IMR-90 (cell line): ENCODE measurements at regions not wholly inside any gene's neighbourhood (a gene's known extent, or its start where the extent isn't known, plus 50 kb on each side); places are given as distances from the start of the nearest gene placed in this dataset.
A peak's percentile ranks its signal among the peaks of the same experiment; 100 is the strongest.

Experiments used
- ATAC-seq: fragments of 200-7000 bp; cut with Tn5 transposase; 2 replicates; pipeline ENCODE4 v1.9.1; 2020; ENCODE audit warnings: low read depth, mild to moderate bottlenecking, moderate library complexity
- BruUV-seq: library from RNA; stranded (reverse); fragments of 400-500 nt; replicated peaks from 2 replicates; lab custom pipeline; 2021; lab: Mats Ljungman, UMichigan
- CTCF ChIA-PET: fragments of 300-600 bp; formaldehyde crosslinking; extraction: SDS; loops from one replicate; lab custom pipeline; 2021; ENCODE audit warnings: antibody characterized with exemption; lab: Yijun Ruan, JAX
- POLR2A ChIA-PET: fragments of 300-600 bp; sonication (Branson Sonifier 250); formaldehyde crosslinking; loops from one replicate; lab custom pipeline; 2022; ENCODE audit warnings: antibody characterized with exemption; ENCODE audit not compliant: unreplicated experiment; lab: Charles Lee
- DNase-seq: peaks from one replicate; pipeline ENCODE4 v3.0.0; 2013
- H2AFZ ChIP-seq: replicated peaks from 2 replicates; pipeline ENCODE3; 2013; ENCODE audit warnings: low read length, mild to moderate bottlenecking; ENCODE audit not compliant: poor library complexity
- H2AK5ac ChIP-seq: 2 replicates; pipeline ENCODE4 v1.6.1; 2013; ENCODE audit warnings: low read depth, low read length, inconsistent platforms
- H2AK9ac ChIP-seq: replicated peaks from 2 replicates; pipeline ENCODE3; 2013; ENCODE audit warnings: mild to moderate bottlenecking, low read depth, low read length, moderate library complexity; ENCODE audit not compliant: poor library complexity
- H2BK120ac ChIP-seq: 2 replicates; pipeline ENCODE4 v1.6.1; 2013; ENCODE audit warnings: low read depth, low read length, inconsistent platforms
- H2BK15ac ChIP-seq: 3 replicates; pipeline ENCODE4 v1.6.1; 2013; ENCODE audit warnings: low read depth, low read length, inconsistent platforms
- H2BK20ac ChIP-seq: 2 replicates; pipeline ENCODE4 v1.6.1; 2013; ENCODE audit warnings: low read depth, mild to moderate bottlenecking, inconsistent platforms, low read length, moderate library complexity
- H2BK5ac ChIP-seq: 2 replicates; pipeline ENCODE4 v1.6.1; 2013; ENCODE audit warnings: mild to moderate bottlenecking, low read depth, low read length, inconsistent platforms; ENCODE audit not compliant: poor library complexity, severe bottlenecking
- H3K14ac ChIP-seq: replicated peaks from 2 replicates; pipeline ENCODE4 v1.6.1; 2013; ENCODE audit warnings: low read depth, low read length, inconsistent platforms
- H3K18ac ChIP-seq: 2 replicates; pipeline ENCODE4 v1.6.1; 2013; ENCODE audit warnings: low read depth, low read length, control low read depth
- H3K23ac ChIP-seq: 2 replicates; pipeline ENCODE4 v1.6.1; 2013; ENCODE audit warnings: low read depth, low read length, inconsistent platforms
- H3K27ac ChIP-seq: 2 replicates; pipeline ENCODE4 v1.5.1; 2013; ENCODE audit warnings: mild to moderate bottlenecking, control low read depth, low read length; ENCODE audit not compliant: insufficient read depth
- H3K27me3 ChIP-seq: 2 replicates; pipeline ENCODE4 v1.6.1; 2013; ENCODE audit warnings: low read length; ENCODE audit not compliant: control insufficient read depth, insufficient read depth
- H3K36me3 ChIP-seq: 2 replicates; pipeline ENCODE4 v1.6.1; 2013; ENCODE audit warnings: low read length, mixed read lengths; ENCODE audit not compliant: control insufficient read depth, insufficient read depth
- H3K4ac ChIP-seq: 2 replicates; pipeline ENCODE4 v1.6.1; 2013; ENCODE audit warnings: low read depth, low read length, inconsistent platforms
- H3K4me1 ChIP-seq: 2 replicates; pipeline ENCODE4 v1.6.1; 2013; ENCODE audit warnings: low read length, mixed read lengths; ENCODE audit not compliant: control insufficient read depth, insufficient read depth
- H3K4me2 ChIP-seq: 2 replicates; pipeline ENCODE4 v1.6.1; 2013; ENCODE audit warnings: low read depth, mild to moderate bottlenecking, control low read depth, low read length, moderate library complexity
- H3K4me3 ChIP-seq: 2 replicates; pipeline ENCODE4 v1.5.1; 2013; ENCODE audit warnings: low read depth, mild to moderate bottlenecking, control low read depth, low read length, moderate library complexity; ENCODE audit not compliant: insufficient read depth
- H3K56ac ChIP-seq: 2 replicates; pipeline ENCODE4 v1.6.1; 2013; ENCODE audit warnings: low read length, inconsistent platforms; ENCODE audit not compliant: insufficient read depth; ENCODE audit errors: extremely low read depth
- H3K79me1 ChIP-seq, 2 experiments: 2 replicates each; pipeline ENCODE4 v1.6.1; 2013; ENCODE audit warnings: low read length in 2 of 2, inconsistent platforms in 1 of 2, low read depth in 1 of 2
- H3K9ac ChIP-seq: 2 replicates; pipeline ENCODE4 v1.6.1; 2013; ENCODE audit warnings: low read depth, low read length, control low read depth
- H3K9me1 ChIP-seq: 2 replicates; pipeline ENCODE4 v1.6.1; 2013; ENCODE audit warnings: low read length, inconsistent platforms; ENCODE audit not compliant: insufficient read depth
- H3K9me3 ChIP-seq: 2 replicates; pipeline ENCODE4 v1.6.1; 2013; ENCODE audit warnings: low read length; ENCODE audit not compliant: control insufficient read depth, insufficient read depth
- H4K20me1 ChIP-seq: 2 replicates; pipeline ENCODE4 v1.6.1; 2013; ENCODE audit warnings: low read length, inconsistent platforms; ENCODE audit not compliant: insufficient read depth
- H4K5ac ChIP-seq: 2 replicates; pipeline ENCODE4 v1.6.1; 2013; ENCODE audit warnings: mild to moderate bottlenecking, low read depth, low read length, control low read depth
- H4K8ac ChIP-seq, 2 experiments: 2 replicates each; pipeline ENCODE4 v1.6.1; 2013; ENCODE audit warnings: low read depth in 2 of 2, low read length in 2 of 2, control low read depth in 1 of 2, inconsistent platforms in 1 of 2
- H4K91ac ChIP-seq: 2 replicates; pipeline ENCODE4 v1.6.1; 2013; ENCODE audit warnings: low read depth, low read length, inconsistent platforms; ENCODE audit not compliant: insufficient read depth
- BHLHE40 ChIP-seq: fragments of 150-350 bp; IDR thresholded peaks from 2 replicates; pipeline ENCODE4 v1.6.1; 2016; ENCODE audit warnings: mild to moderate bottlenecking, low read depth, low read length
- CEBPB ChIP-seq: IDR thresholded peaks from 2 replicates; pipeline ENCODE4 v1.6.1; 2012; ENCODE audit warnings: low read depth, low read length, improper control_type of control experiment
- CHD1 ChIP-seq: IDR thresholded peaks from 2 replicates; pipeline ENCODE4 v1.6.1; 2012; ENCODE audit warnings: low read depth, low read length, improper control_type of control experiment
- CTCF ChIP-seq: conservative IDR thresholded peaks from 2 replicates; pipeline ENCODE4 v1.5.1; 2012; ENCODE audit warnings: mild to moderate bottlenecking, low read depth, low read length, improper control_type of control experiment
- ELK1 ChIP-seq: fragments of 150-350 bp; IDR thresholded peaks from 2 replicates; pipeline ENCODE4 v1.6.1; 2016; ENCODE audit warnings: low read depth, mild to moderate bottlenecking, low read length, moderate library complexity, borderline replicate concordance
- FOS ChIP-seq: fragments of 150-350 bp; IDR thresholded peaks from 2 replicates; pipeline ENCODE4 v1.6.1; 2016; ENCODE audit warnings: low read depth, low read length
- MAFK ChIP-seq: IDR thresholded peaks from 2 replicates; pipeline ENCODE4 v1.6.1; 2012; ENCODE audit warnings: low read depth, low read length, improper control_type of control experiment
- MAZ ChIP-seq: IDR thresholded peaks from 2 replicates; pipeline ENCODE4 v1.6.1; 2012; ENCODE audit warnings: low read depth, mild to moderate bottlenecking, low read length, improper control_type of control experiment, moderate library complexity, borderline replicate concordance
- MXI1 ChIP-seq: IDR thresholded peaks from 2 replicates; pipeline ENCODE4 v1.6.1; 2012; ENCODE audit warnings: low read depth, mild to moderate bottlenecking, low read length, moderate library complexity, borderline replicate concordance
- NFE2L2 ChIP-seq: fragments of 150-350 bp; IDR thresholded peaks from 2 replicates; pipeline ENCODE4 v1.6.1; 2016; ENCODE audit warnings: low read depth, mild to moderate bottlenecking, low read length
- POLR2A ChIP-seq: IDR thresholded peaks from 2 replicates; pipeline ENCODE4 v1.6.1; 2012; ENCODE audit warnings: mild to moderate bottlenecking, low read depth, low read length
- RAD21 ChIP-seq: IDR thresholded peaks from 2 replicates; pipeline ENCODE4 v1.6.1; 2012; ENCODE audit warnings: low read length, improper control_type of control experiment
- RCOR1 ChIP-seq: IDR thresholded peaks from 2 replicates; pipeline ENCODE4 v1.6.1; 2012; ENCODE audit warnings: mild to moderate bottlenecking, low read length, improper control_type of control experiment; ENCODE audit not compliant: insufficient replicate concordance
- RFX5 ChIP-seq: IDR thresholded peaks from 2 replicates; pipeline ENCODE4 v1.8.0; 2012; ENCODE audit warnings: low read depth, mild to moderate bottlenecking, low read length, moderate library complexity
- WGBS, 2 experiments: methylation state at CpG; one replicate each; pipeline versions ENCODE4 v1.1.5 to v1.1.7; 2013; ENCODE audit warnings: missing lambda C conversion rate in 2 of 2; ENCODE audit not compliant: insufficient read length in 1 of 2; ENCODE audit errors: extremely low coverage in 2 of 2; 5-methylcytosine and 5-hydroxymethylcytosine counted together
- dilution Hi-C: fragments of 300-500 bp; cut with HindIII; formaldehyde crosslinking; loops from one replicate; pipeline ENCODE4 v1.14.3; 2018; ENCODE audit warnings: low sequenced_read_pairs; ENCODE audit not compliant: unreplicated experiment
- in situ Hi-C: fragments of 300-500 bp; cut with MboI; formaldehyde crosslinking; loops from 3 replicates; pipeline ENCODE4 v1.14.3; 2019; ENCODE audit warnings: low sequenced_read_pairs, inconsistent platforms, mixed read lengths
- intact Hi-C: fragments of 100-400 bp; cut with micrococcal nuclease; formaldehyde crosslinking; loops from 2 replicates; pipeline ENCODE4 v1.10.0; 2022

- Histone ChIP-seq H3K9ac (no peak overlapping the region), H3K36me3 (no peaks in the 10 kb centered on the region), H3K9me3 (no peaks in the 10 kb centered on the region), H3K14ac (no peak overlapping the region), H3K18ac (no peak overlapping the region), H3K4me1 (peaks cover 2% of the 10 kb centered on the region; the same call in 1 of the 2 replicates), H4K5ac (no peak overlapping the region), H3K27me3 (0 out of 2 replicates have a peak, but pooled peaks cover 1% of the 10 kb centered on the region), H4K91ac (no peak overlapping the region), H3K23ac (no peak overlapping the region), H2AFZ (peak overlapping the region; percentile 58), H3K79me1 (no peaks in the 10 kb centered on the region), H3K4me3 (peak overlapping the region; percentile 36), H2BK15ac (no peak overlapping the region), H2BK120ac (no peak overlapping the region), H4K8ac (no peak overlapping the region), H2BK20ac (no peak overlapping the region), H3K4ac (no peak overlapping the region), H3K9me1 (no peaks in the 10 kb centered on the region), H2BK5ac (no peak overlapping the region), H3K4me2 (peak overlapping the region; percentile 84), H3K56ac (no peak overlapping the region), H2AK9ac (no peak overlapping the region), H3K27ac (no peak overlapping the region), H4K20me1 (no peaks in the 10 kb centered on the region), H2AK5ac (no peak overlapping the region)
- in situ Hi-C loops (no loop called here), intact Hi-C loops (no loop called here), dilution Hi-C loops (no loop called here)
- ATAC-seq (no peak), DNase-seq (no peak)
- CTCF ChIA-PET = no interaction called here
- POLR2A ChIA-PET = no interaction called here
- BruUV-seq = no TSS peak
- TF ChIP-seq CTCF (no peak), MXI1 (no peak), RCOR1 (no peak), ELK1 (no peak), BHLHE40 (no peak), NFE2L2 (no peak), RFX5 (no peak), CHD1 (no peak), POLR2A (no peak), MAZ (no peak), MAFK (no peak), RAD21 (no peak), CEBPB (no peak), FOS (no peak)
- 68% methylated on average over 9 of the region's 33 CpGs; no CpG with 5 or more reads in 1 of the 2 experiments for WGBS, 2 experiments
These were observed 973.1 kb upstream of the DEFB115 start for GRCh38 chr20:30284281-30284905.
